H7 (cell line): ENCODE measurements at regions not wholly inside any gene's neighbourhood (a gene's known extent, or its start where the extent isn't known, plus 50 kb on each side); places are given as distances from the start of the nearest gene placed in this dataset.

Experiments
- DNase-seq: peaks from one replicate; pipeline ENCODE4 v3.0.0; 2012
- H3K27me3 ChIP-seq: 2 replicates; pipeline ENCODE4 v1.6.0; 2011; ENCODE audit warnings: mild to moderate bottlenecking, low read length; ENCODE audit not compliant: control insufficient read depth, insufficient read depth
- H3K36me3 ChIP-seq: replicated peaks from 2 replicates; pipeline ENCODE4 v1.5.1; 2011; ENCODE audit warnings: low read length; ENCODE audit not compliant: control insufficient read depth, insufficient read depth
- H3K4me3 ChIP-seq: 2 replicates; pipeline ENCODE4 v1.5.1; 2011; ENCODE audit warnings: low read depth, mild to moderate bottlenecking, control low read depth, low read length, moderate library complexity; ENCODE audit not compliant: insufficient read depth

- no peak for DNase-seq
- Histone ChIP-seq H3K4me3 (no peak overlapping the region), H3K27me3 (no peaks in the 10 kb centered on the region), H3K36me3 (no peaks in the 10 kb centered on the region)
Measured at GRCh38 chr10:113313722-113314121, 239.1 kb upstream of the HABP2 start.

GRCh38 chr10:113316506-113316905 lies 236.3 kb upstream of the HABP2 start:
- DNase-seq, result no peak
- Histone ChIP-seq H3K4me3 (no peak overlapping the region), H3K36me3 (no peaks in the 10 kb centered on the region), H3K27me3 (no peaks in the 10 kb centered on the region)

DNA sequence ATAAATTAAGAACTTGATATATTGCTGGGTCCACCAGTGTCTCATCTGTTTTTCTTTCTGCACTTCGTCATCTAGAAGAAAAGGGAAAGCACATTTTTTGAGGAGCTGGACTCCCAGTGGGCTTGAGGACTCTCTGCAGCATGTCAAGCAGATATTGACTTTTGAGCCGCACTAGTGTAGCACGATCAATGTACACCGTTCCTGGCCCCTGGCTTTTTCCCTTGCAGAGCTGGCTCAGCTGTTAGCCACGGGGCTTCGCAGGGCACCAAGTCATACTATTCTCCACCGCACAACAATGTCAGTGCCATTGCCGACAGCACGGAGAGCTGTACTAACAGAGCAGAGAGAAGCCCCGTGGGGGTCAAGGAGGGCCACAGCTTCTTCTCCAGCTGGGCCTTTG lies 235.4 kb upstream of the HABP2 start:
- no peak for DNase-seq
- Histone ChIP-seq H3K36me3 (no peaks in the 10 kb centered on the region), H3K27me3 (no peaks in the 10 kb centered on the region), H3K4me3 (no peak overlapping the region)

DNA sequence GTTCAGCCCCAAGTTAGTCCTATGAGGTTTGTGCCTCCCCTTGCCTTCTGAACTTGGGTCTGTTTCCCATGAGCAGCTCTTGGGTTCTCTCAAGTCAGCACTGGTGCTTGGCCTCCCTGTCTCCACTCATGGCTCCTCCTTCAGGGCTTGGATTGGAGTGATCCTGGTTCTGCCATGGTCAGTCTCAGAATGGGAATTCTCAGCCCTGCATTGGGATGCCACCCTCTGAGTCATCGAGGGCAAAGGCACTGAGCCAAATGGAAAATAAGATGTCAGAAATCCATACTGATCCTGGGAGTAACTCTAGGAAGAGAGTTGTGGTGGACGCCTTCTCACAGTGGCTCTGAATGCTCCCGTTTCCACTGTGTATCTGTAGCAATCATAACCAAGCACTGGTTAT lies 233.4 kb upstream of the HABP2 start:
- DNase-seq, result no peak
- no peaks in the 10 kb centered on the region for H3K36me3 ChIP-seq
- H3K27me3 ChIP-seq, result no peaks in the 10 kb centered on the region
- no peak overlapping the region for H3K4me3 ChIP-seq

GRCh38 chr10:113320211-113320610 lies 232.6 kb upstream of the HABP2 start:
- Histone ChIP-seq H3K27me3 (no peaks in the 10 kb centered on the region), H3K4me3 (no peak overlapping the region), H3K36me3 (no peaks in the 10 kb centered on the region)
- no peak for DNase-seq

- no peaks in the 10 kb centered on the region for H3K36me3 ChIP-seq
- no peak for DNase-seq
- no peak overlapping the region for H3K4me3 ChIP-seq
- no peaks in the 10 kb centered on the region for H3K27me3 ChIP-seq
Measured at GRCh38 chr10:113320987-113321386, 231.9 kb upstream of the HABP2 start.

DNA sequence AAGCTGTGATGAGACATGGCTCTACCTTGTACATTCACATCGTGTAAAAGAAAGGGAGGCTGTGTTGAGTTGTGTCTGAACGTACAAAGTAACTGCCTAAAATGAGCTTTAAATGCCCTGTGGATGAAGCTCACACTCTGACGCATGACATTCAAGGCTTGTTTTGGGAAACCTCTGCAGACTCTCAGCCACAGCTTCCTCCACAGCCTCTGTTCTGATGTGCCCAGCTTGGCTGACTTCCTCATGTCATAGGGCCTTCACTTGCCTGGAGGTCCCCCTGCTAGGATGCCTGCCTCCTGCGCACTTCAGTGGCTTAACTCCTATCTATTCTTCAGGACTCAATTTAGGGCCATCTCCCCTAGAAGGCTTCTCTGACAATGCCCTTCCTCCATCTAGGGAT lies 230.0 kb upstream of the HABP2 start:
- no peak for DNase-seq
- H3K4me3 ChIP-seq, result no peak overlapping the region
- no peaks in the 10 kb centered on the region for H3K27me3 ChIP-seq
- no peaks in the 10 kb centered on the region for H3K36me3 ChIP-seq

- no peak for DNase-seq
- Histone ChIP-seq H3K36me3 (no peaks in the 10 kb centered on the region), H3K4me3 (no peak overlapping the region), H3K27me3 (no peaks in the 10 kb centered on the region)
Measured at GRCh38 chr10:113323985-113324384, 228.9 kb upstream of the HABP2 start.

GRCh38 chr10:113326160-113327111 lies 226.4 kb upstream of the HABP2 start:
- DNase-seq, result no peak
- no peaks in the 10 kb centered on the region for H3K36me3 ChIP-seq
- H3K4me3 ChIP-seq, result no peak overlapping the region
- H3K27me3 ChIP-seq, result no peaks in the 10 kb centered on the region

- Histone ChIP-seq H3K4me3 (no peak overlapping the region), H3K36me3 (no peaks in the 10 kb centered on the region), H3K27me3 (no peaks in the 10 kb centered on the region)
- no peak for DNase-seq
Measured at GRCh38 chr10:113329121-113329596, 223.7 kb upstream of the HABP2 start.

- DNase-seq, result no peak
- Histone ChIP-seq H3K4me3 (no peak overlapping the region), H3K27me3 (no peaks in the 10 kb centered on the region), H3K36me3 (no peaks in the 10 kb centered on the region)
Measured at GRCh38 chr10:113331961-113332360, 220.9 kb upstream of the HABP2 start.

GRCh38 chr10:113333313-113333712 lies 219.5 kb upstream of the HABP2 start:
- DNase-seq, result no peak
- H3K36me3 ChIP-seq, result no peaks in the 10 kb centered on the region
- H3K4me3 ChIP-seq, result no peak overlapping the region
- no peaks in the 10 kb centered on the region for H3K27me3 ChIP-seq

DNA sequence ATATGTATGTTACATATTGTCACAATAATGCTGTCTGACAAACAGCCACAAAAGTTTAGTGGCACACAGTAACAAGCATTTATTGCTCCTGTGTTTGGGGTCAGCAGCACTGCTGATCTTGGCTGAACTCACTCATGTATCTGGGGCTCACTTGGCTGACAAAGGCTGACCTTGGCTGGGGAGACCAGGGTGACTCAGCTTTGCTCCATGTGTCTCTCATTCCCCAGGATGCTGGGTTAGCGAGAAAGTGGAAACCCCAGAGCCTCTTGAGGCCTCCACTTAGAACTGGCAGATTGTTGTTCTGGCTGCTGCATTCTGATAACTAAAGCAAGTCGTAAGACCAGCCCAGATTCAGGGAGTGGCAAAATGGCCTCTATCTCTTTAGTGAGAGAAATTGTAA lies 217.3 kb upstream of the HABP2 start:
- Histone ChIP-seq H3K36me3 (no peaks in the 10 kb centered on the region), H3K27me3 (no peaks in the 10 kb centered on the region), H3K4me3 (no peak overlapping the region)
- no peak for DNase-seq

GRCh38 chr10:113336549-113337130 lies 216.2 kb upstream of the HABP2 start:
- H3K4me3 ChIP-seq, result no peak overlapping the region
- no peaks in the 10 kb centered on the region for H3K27me3 ChIP-seq
- DNase-seq, result no peak

GRCh38 chr10:113337142-113337541 lies 215.7 kb upstream of the HABP2 start:
- Histone ChIP-seq H3K36me3 (no peaks in the 10 kb centered on the region), H3K4me3 (no peak overlapping the region), H3K27me3 (no peaks in the 10 kb centered on the region)
- no peak for DNase-seq

More at GRCh38 chr10:113336549-113337130, 216.2 kb upstream of the HABP2 start:
- H3K36me3 ChIP-seq, result no peaks in the 10 kb centered on the region
